Omental fat pad (tissue), 3 donors: ENCODE measurements at regions not wholly inside any gene's neighbourhood (a gene's known extent, or its start where the extent isn't known, plus 50 kb on each side); places are given as distances from the start of the nearest gene placed in this dataset.

Source experiments
- ATAC-seq: fragments of 150-250 bp; one replicate; pipeline ENCODE4 v1.9.1; 2016; ENCODE audit warnings: mild to moderate bottlenecking, moderate library complexity; ENCODE audit not compliant: low FRiP score
- DNase-seq: peaks from one replicate; pipeline ENCODE4 v3.0.0-alpha.2; 2019; ENCODE audit warnings: low spot score
- TF ChIP-seq, protein P1 (sequence below), 3 donors: fragments of 450-650 bp; IDR thresholded peaks; one replicate each; pipeline ENCODE4 v1.5.1; 2016 to 2017; ENCODE audit warnings: antibody characterized with exemption in 3 of 3, mild to moderate bottlenecking in 3 of 3, moderate library complexity in 2 of 3

DNA sequence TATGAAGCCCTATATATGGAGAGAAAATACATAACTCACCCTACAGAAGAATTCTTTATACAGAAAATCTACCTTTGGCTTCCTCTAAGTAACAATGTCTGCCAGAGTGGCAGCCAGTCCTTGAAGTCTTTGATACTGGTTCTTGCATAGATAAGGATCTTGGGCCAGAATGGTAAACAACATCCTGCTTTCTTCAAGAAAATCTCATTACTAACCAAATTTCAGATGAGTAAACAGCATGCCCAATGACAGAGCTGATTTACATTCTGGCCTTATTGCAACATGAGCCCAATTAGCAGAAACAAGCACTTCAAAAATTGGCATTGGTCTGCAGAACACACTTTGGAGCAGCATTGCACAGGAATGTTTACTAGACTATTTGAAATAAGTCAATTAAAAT is 336.5 kb upstream of the ST6GAL2 start:
- ATAC-seq (no peak), DNase-seq (no peak)
- TF ChIP-seq, protein P1, sequence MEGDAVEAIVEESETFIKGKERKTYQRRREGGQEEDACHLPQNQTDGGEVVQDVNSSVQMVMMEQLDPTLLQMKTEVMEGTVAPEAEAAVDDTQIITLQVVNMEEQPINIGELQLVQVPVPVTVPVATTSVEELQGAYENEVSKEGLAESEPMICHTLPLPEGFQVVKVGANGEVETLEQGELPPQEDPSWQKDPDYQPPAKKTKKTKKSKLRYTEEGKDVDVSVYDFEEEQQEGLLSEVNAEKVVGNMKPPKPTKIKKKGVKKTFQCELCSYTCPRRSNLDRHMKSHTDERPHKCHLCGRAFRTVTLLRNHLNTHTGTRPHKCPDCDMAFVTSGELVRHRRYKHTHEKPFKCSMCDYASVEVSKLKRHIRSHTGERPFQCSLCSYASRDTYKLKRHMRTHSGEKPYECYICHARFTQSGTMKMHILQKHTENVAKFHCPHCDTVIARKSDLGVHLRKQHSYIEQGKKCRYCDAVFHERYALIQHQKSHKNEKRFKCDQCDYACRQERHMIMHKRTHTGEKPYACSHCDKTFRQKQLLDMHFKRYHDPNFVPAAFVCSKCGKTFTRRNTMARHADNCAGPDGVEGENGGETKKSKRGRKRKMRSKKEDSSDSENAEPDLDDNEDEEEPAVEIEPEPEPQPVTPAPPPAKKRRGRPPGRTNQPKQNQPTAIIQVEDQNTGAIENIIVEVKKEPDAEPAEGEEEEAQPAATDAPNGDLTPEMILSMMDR (IDR thresholded peaks at IDR 0.05): no peak

DNA sequence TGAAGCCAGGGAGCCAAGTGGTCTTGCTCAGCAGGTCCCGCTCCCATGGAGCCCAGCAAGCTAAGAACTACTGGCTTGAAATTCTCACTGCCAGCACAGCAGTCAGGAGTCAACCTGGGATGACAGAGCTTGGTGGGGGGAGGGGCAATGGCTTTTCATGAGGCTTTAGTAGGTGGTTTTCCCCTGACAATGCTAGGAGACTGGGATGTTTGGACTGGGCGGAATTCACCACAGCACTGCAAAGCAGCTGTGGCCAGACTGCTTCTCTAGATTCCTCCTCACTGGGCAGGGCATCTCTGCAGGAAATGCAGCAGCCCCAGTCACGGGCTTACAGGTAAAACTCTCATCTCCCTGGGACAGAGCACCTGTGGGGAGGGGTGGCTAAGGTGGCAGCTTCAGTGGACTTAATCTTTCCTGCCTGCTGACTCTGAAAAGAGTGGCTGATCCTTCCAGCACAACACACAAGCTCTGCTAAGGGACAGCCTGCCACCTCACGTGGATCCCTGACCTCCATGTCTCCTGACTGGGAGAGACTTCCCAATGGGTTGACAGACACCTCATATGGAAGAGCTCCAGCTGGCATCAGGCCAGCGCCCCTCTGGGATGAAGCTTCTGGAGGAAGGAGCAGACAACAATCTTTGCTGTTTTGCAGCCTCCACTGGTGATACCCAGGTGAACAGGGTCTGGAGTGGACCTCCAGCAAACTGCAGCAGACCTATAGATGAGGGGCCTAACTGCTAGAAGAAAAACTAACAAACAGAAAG is 349.7 kb upstream of the ST6GAL2 start:
- no peak for ATAC-seq
- no peak for DNase-seq
- TF ChIP-seq, protein P1 (IDR thresholded peaks at IDR 0.05): no peak

DNA sequence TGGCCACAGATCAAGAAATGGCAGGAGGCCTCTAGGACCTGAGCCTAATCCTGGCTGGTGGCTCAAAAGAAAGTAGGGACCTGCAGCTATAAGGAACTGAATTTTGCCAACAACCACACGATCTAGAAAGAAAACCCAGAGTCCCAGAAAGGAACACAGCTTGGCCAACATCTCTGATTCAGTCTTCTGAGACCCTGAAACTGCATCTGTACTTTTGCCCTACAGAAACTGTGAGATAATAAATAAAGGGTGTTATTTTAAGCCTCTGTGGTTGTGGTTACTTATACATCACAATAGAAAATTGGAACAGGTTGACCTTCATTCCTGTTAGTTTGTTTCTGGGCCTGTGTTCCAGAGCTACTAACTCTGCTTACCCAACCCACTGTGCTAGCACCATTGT is 356.8 kb upstream of the ST6GAL2 start:
- no peak for DNase-seq
- ATAC-seq: no peak
- TF ChIP-seq, protein P1 (IDR thresholded peaks at IDR 0.05): no peak

DNA sequence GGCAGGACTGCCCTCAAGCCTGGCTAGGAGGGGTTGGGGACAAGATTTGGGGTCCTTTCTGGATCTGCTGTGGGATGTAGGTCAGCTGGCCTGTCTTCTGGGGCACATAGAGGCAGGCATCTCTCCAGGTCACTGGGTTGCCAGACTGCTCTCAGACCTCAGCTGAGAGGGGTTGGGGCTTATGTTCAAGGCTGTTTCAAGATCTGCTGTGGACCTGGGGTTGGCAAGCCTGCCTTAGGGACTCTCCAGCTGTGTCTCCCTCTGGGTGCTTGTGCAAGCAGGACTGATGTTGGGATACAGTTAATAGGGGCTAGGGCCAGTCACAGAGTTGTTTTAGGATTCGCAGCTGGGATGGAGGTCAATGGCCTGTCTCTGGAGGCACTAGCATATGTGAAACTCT is 363.0 kb upstream of the ST6GAL2 start:
- ATAC-seq (no peak), DNase-seq (no peak)
- TF ChIP-seq, protein P1 (IDR thresholded peaks at IDR 0.05): no peak

DNA sequence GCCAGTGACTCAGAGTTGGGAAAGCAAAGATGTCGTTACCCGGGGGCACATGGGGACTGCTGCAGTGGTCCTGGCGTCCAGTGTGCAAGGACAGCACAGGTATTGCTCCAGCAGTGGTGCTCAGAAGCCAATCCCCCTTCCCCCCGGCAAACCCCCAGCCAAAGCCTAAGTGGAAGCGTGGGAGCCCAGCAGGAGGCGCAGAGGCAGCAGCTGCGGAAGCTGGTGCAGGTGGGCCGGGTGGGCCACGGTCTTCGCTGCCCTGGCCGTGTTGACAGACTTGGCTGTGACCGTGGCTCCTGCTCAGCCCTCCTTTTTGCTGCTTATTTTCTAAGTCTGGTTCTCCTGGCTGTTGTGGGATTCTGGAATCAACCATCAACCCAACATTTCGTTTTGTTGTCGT is 369.8 kb upstream of the ST6GAL2 start:
- ATAC-seq (no peak), DNase-seq (no peak)
- TF ChIP-seq, protein P1 (IDR thresholded peaks at IDR 0.05): no peak

- ATAC-seq: no peak
- no peak for DNase-seq
- TF ChIP-seq, protein P1 (IDR thresholded peaks at IDR 0.05): no peak
Measured at GRCh38 chr2:107258531-107259407, 372.8 kb upstream of the ST6GAL2 start.
